Keratinocyte (primary cell): ENCODE measurements at regions not wholly inside any gene's neighbourhood (a gene's known extent, or its start where the extent isn't known, plus 50 kb on each side); places are given as distances from the start of the nearest gene placed in this dataset.

Experiments
- CTCF ChIP-seq, 3 experiments: IDR thresholded peaks in 1 of 3; conservative IDR thresholded peaks in 1 of 3; optimal IDR thresholded peaks in 1 of 3; 2 replicates in 2 of 3; 3 replicates in 1 of 3; pipeline versions ENCODE3 to v1.5.1; 2011; ENCODE audit warnings: low read length in 3 of 3, mild to moderate bottlenecking in 3 of 3, moderate library complexity in 2 of 3, control low read depth in 1 of 3, inconsistent platforms in 1 of 3; ENCODE audit not compliant: insufficient read depth in 2 of 3; ENCODE audit errors: extremely low read depth in 1 of 3
- EZH2 ChIP-seq: IDR thresholded peaks from one replicate; pipeline ENCODE4 v1.6.1; 2012; ENCODE audit warnings: inconsistent platforms, mild to moderate bottlenecking, low read length, moderate library complexity

GRCh38 chr15:38084289-38084688 lies 149.8 kb downstream of the TMCO5A start:
- TF ChIP-seq CTCF (optimal IDR thresholded peaks at IDR 0.05 in 1 of 3, IDR thresholded peaks at IDR 0.05 in 1 of 3, conservative IDR thresholded peaks at IDR 0.05 in 1 of 3; ENCODE audit: extremely low read depth in 1 of 3, insufficient read depth in 2 of 3, low read length in 3 of 3): no peak
- no peak for TF ChIP-seq EZH2
